ENCODE measurements at regions not wholly inside any gene's neighbourhood (a gene's known extent, or its start where the extent isn't known, plus 50 kb on each side); places are given as distances from the start of the nearest gene placed in this dataset.

GRCh38 chr1:209416039-209416438 lies 167.5 kb upstream of the CAMK1G start:
- ChIA-PET POLR2A (interaction anchor here (1.6 kb wide), 1 partner anchor 10 kb away, joined by 8 read pairs; no protein-coding TSS in a partner anchor), CTCF (interaction anchor here (1.1 to 2.5 kb wide), 8 partner anchors 19 to 213 kb away, joined by 3 to 13 read pairs (median 4); no protein-coding TSS in a partner anchor)
- H3K4me3 ChIP-seq (ENCODE audit: low read depth, low read length): no peak overlapping the region
- DNase-seq (ENCODE audit: low read depth, low spot score): no peak
- no peak for TF ChIP-seq CTCF (IDR thresholded peaks at IDR 0.05; ENCODE audit: insufficient read depth, low read length, missing control alignments)

GRCh38 chr1:209416716-209417115 lies 166.8 kb upstream of the CAMK1G start:
- H3K4me3 ChIP-seq (ENCODE audit: low read depth, low read length): no peak overlapping the region
- TF ChIP-seq CTCF (IDR thresholded peaks at IDR 0.05; ENCODE audit: insufficient read depth, low read length, missing control alignments): no peak
- no peak for DNase-seq (ENCODE audit: low read depth, low spot score)
- ChIA-PET POLR2A (no interaction called here), CTCF (interaction anchor here (0.9 to 1.8 kb wide), 7 partner anchors 10 to 214 kb away, joined by 3 to 9 read pairs (median 4); no protein-coding TSS in a partner anchor)

GRCh38 chr1:209417761-209418160 lies 165.8 kb upstream of the CAMK1G start:
- TF ChIP-seq CTCF (IDR thresholded peaks at IDR 0.05; ENCODE audit: insufficient read depth, low read length, missing control alignments): no peak
- ChIA-PET POLR2A (no interaction called here), CTCF (interaction anchor here (1.2 to 2.1 kb wide), 3 partner anchors 11 to 215 kb away, joined by 4 to 9 read pairs (median 6); no protein-coding TSS in a partner anchor)
- DNase-seq (ENCODE audit: low read depth, low spot score): no peak
- H3K4me3 ChIP-seq (ENCODE audit: low read depth, low read length): no peak overlapping the region

- H3K4me3 ChIP-seq (ENCODE audit: low read depth, low read length): no peak overlapping the region
- TF ChIP-seq CTCF (IDR thresholded peaks at IDR 0.05; ENCODE audit: insufficient read depth, low read length, missing control alignments): no peak
- ChIA-PET POLR2A (no interaction called here), CTCF (interaction anchor here (0.7 to 1.5 kb wide), 2 partner anchors 15 to 66 kb away, joined by 3 to 4 read pairs; no protein-coding TSS in a partner anchor)
- DNase-seq (ENCODE audit: low read depth, low spot score): no peak
Measured at GRCh38 chr1:209420276-209420675, 163.2 kb upstream of the CAMK1G start.

- DNase-seq (ENCODE audit: low read depth, low spot score): no peak
- TF ChIP-seq CTCF (IDR thresholded peaks at IDR 0.05; ENCODE audit: insufficient read depth, low read length, missing control alignments): no peak
- H3K4me3 ChIP-seq (ENCODE audit: low read depth, low read length): no peak overlapping the region
- POLR2A ChIA-PET: no interaction called here
- CTCF ChIA-PET: interaction anchor here (1.5 to 7.6 kb wide), 2 partner anchors 15 to 327 kb away, joined by 4 to 52 read pairs; no protein-coding TSS in a partner anchor
Measured at GRCh38 chr1:209421186-209421585, 162.3 kb upstream of the CAMK1G start.

- ChIA-PET CTCF (interaction anchor here (1.5 to 7.6 kb wide), 3 partner anchors 14 to 326 kb away, joined by 3 to 52 read pairs (median 4); no protein-coding TSS in a partner anchor), POLR2A (no interaction called here)
- no peak for DNase-seq (ENCODE audit: low read depth, low spot score)
- no peak overlapping the region for H3K4me3 ChIP-seq (ENCODE audit: low read depth, low read length)
- no peak for TF ChIP-seq CTCF (IDR thresholded peaks at IDR 0.05; ENCODE audit: insufficient read depth, low read length, missing control alignments)
Measured at GRCh38 chr1:209421978-209422680, 161.4 kb upstream of the CAMK1G start.

Data from AG04449 (cell line).